ENCODE measurements at regions not wholly inside any gene's neighbourhood (a gene's known extent, or its start where the extent isn't known, plus 50 kb on each side); places are given as distances from the start of the nearest gene placed in this dataset.
"Not testable (repeated sequence)": the region's sequence is repeated elsewhere in the genome, so short reads cannot be mapped to it uniquely, and the experiment has no call there.

DNA sequence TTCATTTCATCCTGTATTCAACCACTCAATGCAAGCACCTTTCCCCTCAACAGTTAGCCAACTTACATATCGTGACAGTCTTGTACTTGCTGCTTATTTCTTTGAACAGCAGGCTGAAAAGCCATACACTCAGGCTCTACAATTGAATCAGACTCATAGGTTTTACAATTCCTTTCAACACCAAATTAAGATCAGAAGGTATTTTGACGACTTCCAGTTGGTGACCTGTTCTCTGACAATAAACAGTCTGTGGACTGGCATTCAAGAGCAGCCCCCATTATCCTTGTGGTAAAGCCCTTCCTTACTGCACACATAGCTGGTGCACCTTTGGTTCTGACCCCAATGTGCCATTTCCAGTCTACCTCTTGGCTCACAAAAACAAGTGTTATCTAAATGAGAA lies 140.0 kb upstream of the MB21D2 start:
- Mint-ChIP-seq H3K4me3 (no peak overlapping the region), H3K36me3 (ENCODE audit: low read depth) (no peaks in the 10 kb centered on the region), H3K9me3 (no peaks in the 10 kb centered on the region), H3K27me3 (peaks cover 4% of the 10 kb centered on the region), H3K4me1 (ENCODE audit: low read depth) (no peaks in the 10 kb centered on the region), H3K27ac (no peak overlapping the region)

DNA sequence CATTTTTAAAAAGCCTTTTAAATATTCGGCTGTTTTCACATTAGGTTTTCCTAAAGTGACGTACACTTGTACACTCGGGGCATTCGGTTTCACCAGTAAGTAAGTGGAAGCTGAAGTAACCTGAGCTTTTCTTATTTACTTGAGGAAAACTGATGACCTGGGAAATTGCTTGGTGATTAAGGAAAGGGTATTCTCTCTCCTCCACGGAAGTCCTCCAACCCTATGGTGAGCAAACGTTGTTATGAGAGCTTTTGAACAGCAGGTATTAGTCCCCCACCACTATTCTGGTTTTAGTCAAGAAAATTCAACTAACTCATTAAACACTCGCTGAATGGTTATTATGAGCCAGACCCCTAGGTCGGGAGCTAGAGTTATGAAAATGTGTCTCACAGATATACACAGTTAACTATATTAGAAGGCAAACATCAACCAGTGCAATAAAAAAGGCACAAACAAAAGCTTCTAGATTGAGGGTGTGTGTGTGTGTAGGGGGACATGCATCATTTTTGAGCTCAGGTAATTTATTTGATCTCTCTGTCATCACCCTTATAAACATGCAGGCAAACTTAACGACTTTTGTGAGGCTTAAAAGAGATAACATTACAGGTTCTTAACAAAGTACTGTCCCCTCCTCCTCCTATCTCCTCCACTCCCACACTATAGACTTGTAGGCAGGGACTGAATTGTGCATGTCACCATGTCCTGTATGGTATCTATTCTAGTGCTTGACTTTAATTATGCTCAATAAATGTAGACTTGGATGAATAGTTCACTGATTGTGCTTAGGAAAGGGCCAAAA lies 143.3 kb upstream of the MB21D2 start:
- Mint-ChIP-seq H3K4me1 (ENCODE audit: low read depth) (no peaks in the 10 kb centered on the region), H3K9me3 (no peaks in the 10 kb centered on the region)

DNA sequence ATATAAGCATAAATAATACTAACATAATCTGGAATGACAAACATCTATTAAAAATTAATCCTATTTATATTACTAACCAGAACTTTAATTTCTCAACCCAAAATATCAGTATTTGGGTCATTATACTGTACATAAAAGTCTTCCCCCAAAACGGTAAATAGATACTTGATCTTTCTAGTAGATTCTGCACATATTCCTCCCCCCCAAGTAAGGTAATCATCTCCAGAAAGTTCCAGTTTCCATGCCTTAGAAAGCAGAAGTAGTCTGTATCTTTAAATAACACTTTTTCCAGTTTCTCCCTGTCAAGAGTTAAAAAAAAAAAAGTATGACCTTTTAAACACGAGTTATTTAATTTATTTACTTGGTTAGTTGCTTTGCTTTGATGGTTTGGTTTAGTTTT lies 150.7 kb upstream of the MB21D2 start:
- no peaks in the 10 kb centered on the region for H3K4me1 Mint-ChIP-seq (ENCODE audit: low read depth)
- H3K4me3 Mint-ChIP-seq: no peak overlapping the region
- H3K36me3 Mint-ChIP-seq (ENCODE audit: low read depth): no peaks in the 10 kb centered on the region
- peaks cover 3% of the 10 kb centered on the region for H3K27me3 Mint-ChIP-seq
- no peak overlapping the region for H3K27ac Mint-ChIP-seq
- H3K9me3 Mint-ChIP-seq: no peaks in the 10 kb centered on the region

More for the DNA sequence above, 143.3 kb upstream of the MB21D2 start:
- Mint-ChIP-seq H3K27ac (no peak overlapping the region), H3K27me3 (peaks cover 4% of the 10 kb centered on the region), H3K36me3 (ENCODE audit: low read depth) (no peaks in the 10 kb centered on the region), H3K4me3 (no peak overlapping the region)

GRCh38 chr3:193069732-193070131 lies 152.1 kb upstream of the MB21D2 start:
- not testable (repeated sequence) for H3K9me3 Mint-ChIP-seq; H3K4me3 Mint-ChIP-seq; H3K36me3 Mint-ChIP-seq (ENCODE audit: low read depth); H3K4me1 Mint-ChIP-seq (ENCODE audit: low read depth); H3K27me3 Mint-ChIP-seq; H3K27ac Mint-ChIP-seq

DNA sequence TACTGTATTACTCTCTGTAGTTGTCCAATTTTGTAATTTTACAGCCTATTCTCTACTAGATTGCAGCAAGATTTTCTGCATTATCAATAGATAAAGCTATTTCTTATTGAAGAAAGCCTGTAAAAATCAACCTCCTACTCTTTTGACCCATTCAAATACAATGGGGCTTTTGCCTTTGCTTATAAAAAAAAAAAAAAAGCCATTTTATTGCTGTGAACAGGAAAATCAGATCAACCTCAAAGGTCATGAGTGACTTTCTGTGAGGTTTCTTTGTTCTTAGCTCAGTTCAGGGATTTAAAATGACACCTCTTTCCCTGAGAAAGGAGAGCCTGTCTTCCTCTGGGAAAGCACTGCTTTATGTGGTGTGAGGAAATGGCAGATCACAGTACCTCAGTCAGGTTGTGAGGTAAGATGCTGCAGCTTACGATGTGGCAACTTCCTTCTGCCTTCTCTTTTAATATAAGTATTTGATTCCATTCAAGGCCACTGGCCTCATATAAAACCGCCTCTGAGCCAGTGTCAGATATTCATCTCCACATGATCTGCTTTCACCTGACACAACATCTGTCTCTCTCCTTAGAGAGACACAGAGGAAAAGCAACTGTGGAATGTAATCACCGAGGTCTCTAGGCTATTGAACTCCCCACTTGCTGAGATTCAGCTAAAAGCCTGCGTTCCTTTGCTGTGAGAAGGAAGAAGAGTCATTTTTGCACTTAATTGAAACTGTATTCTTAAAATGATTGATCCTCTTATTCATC lies 161.5 kb upstream of the MB21D2 start:
- H3K9me3 Mint-ChIP-seq: peaks cover 8% of the 10 kb centered on the region

GRCh38 chr3:193080821-193081365 lies 160.1 kb upstream of the PLAAT1 start:
- Mint-ChIP-seq H3K36me3 (ENCODE audit: low read depth) (no peaks in the 10 kb centered on the region), H3K27ac (no peak overlapping the region), H3K9me3 (peaks cover 8% of the 10 kb centered on the region), H3K4me3 (no peak overlapping the region), H3K27me3 (peaks cover under 1% of the 10 kb centered on the region), H3K4me1 (ENCODE audit: low read depth) (no peaks in the 10 kb centered on the region)

More for the DNA sequence above, 161.5 kb upstream of the MB21D2 start:
- Mint-ChIP-seq H3K4me3 (no peak overlapping the region), H3K27me3 (peaks cover 2% of the 10 kb centered on the region), H3K27ac (no peak overlapping the region), H3K4me1 (ENCODE audit: low read depth) (no peaks in the 10 kb centered on the region), H3K36me3 (ENCODE audit: low read depth) (no peaks in the 10 kb centered on the region)

- peaks cover 6% of the 10 kb centered on the region for H3K27me3 Mint-ChIP-seq
- H3K4me1 Mint-ChIP-seq (ENCODE audit: low read depth): no peaks in the 10 kb centered on the region
- no peak overlapping the region for H3K27ac Mint-ChIP-seq
- H3K36me3 Mint-ChIP-seq (ENCODE audit: low read depth): no peaks in the 10 kb centered on the region
- H3K4me3 Mint-ChIP-seq: no peak overlapping the region
- peaks cover 8% of the 10 kb centered on the region for H3K9me3 Mint-ChIP-seq
Measured at GRCh38 chr3:193085655-193086054, 155.4 kb upstream of the PLAAT1 start.

GRCh38 chr3:193086681-193087080 lies 154.3 kb upstream of the PLAAT1 start:
- H3K27ac Mint-ChIP-seq: no peak overlapping the region
- H3K27me3 Mint-ChIP-seq: peaks cover 6% of the 10 kb centered on the region
- peaks cover 8% of the 10 kb centered on the region for H3K9me3 Mint-ChIP-seq
- no peaks in the 10 kb centered on the region for H3K4me1 Mint-ChIP-seq (ENCODE audit: low read depth)
- no peak overlapping the region for H3K4me3 Mint-ChIP-seq
- H3K36me3 Mint-ChIP-seq (ENCODE audit: low read depth): no peaks in the 10 kb centered on the region

GRCh38 chr3:193087336-193087735 lies 153.7 kb upstream of the PLAAT1 start:
- Mint-ChIP-seq H3K27me3 (peaks cover 6% of the 10 kb centered on the region), H3K4me3 (no peak overlapping the region), H3K4me1 (ENCODE audit: low read depth) (no peaks in the 10 kb centered on the region), H3K9me3 (peaks cover 8% of the 10 kb centered on the region), H3K27ac (no peak overlapping the region), H3K36me3 (ENCODE audit: low read depth) (no peaks in the 10 kb centered on the region)

DNA sequence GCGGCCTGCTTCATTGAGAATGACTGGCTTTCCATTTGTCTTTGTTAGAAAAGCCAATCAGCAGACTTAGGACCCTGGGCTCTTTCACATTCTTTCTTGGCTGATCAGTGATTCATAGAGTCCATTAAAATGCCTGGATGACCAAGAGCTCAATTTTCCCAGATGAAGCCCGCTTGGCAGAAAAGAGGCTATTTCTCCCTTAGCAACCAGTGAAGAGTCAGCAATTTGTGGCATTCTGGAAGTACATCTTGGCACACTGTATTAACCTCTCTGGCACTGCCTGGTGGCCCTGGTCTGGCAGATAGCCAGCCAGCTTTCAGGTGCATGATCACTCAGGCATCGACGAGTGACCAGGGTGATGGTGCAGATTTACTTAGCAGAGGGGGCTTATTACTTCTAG lies 145.7 kb upstream of the PLAAT1 start:
- Mint-ChIP-seq H3K4me3 (no peak overlapping the region), H3K27me3 (no peaks in the 10 kb centered on the region), H3K27ac (no peak overlapping the region), H3K36me3 (ENCODE audit: low read depth) (no peaks in the 10 kb centered on the region), H3K9me3 (peaks cover 4% of the 10 kb centered on the region), H3K4me1 (ENCODE audit: low read depth) (no peaks in the 10 kb centered on the region)

- Mint-ChIP-seq H3K9me3 (peaks cover 5% of the 10 kb centered on the region), H3K4me1 (ENCODE audit: low read depth) (no peaks in the 10 kb centered on the region), H3K36me3 (ENCODE audit: low read depth) (no peaks in the 10 kb centered on the region), H3K27me3 (no peaks in the 10 kb centered on the region), H3K4me3 (no peak overlapping the region), H3K27ac (no peak overlapping the region)
Measured at GRCh38 chr3:193096076-193096475, 144.9 kb upstream of the PLAAT1 start.

DNA sequence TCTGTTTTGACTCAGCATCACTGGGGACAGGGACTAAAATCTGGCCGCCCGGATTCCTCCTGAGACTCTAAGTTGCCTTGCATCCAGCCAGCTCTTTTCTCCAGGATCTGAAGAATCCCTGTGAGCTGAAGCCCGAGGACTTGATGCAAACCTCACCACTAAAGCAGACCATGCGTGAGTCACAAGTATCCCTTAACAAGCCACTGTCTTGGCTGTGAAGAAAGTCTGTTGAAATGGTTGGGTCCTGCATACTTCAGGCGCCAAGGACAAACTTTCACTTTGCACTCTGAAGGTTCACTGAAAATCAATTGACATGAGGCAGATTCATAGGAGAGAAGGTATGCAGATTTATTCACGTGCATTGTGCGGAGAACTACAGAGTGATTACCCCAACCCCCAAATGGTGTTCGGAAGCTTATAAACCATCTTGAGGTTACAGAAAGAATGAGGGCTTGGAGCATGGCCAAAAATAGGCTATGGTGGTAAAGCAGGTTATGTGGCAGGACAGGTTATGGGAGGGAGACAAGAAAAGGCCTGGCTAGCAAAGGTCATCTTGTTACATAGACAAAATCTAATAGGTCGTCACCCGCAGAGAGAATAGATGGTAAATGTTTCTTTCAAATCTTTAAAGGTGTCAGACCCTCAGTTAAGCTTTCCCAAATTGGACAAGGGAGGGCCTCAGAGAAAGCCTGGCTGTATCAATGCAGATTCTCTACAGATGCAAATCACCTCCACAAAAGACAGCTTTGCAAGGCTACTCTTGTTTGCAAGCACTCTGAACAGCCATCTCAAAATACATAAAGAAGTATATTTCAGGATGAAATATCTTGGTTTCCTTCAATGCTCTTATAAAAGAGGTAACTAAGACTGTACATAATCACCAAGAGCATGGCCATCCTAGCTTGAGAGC lies 126.3 kb upstream of the PLAAT1 start:
- no peaks in the 10 kb centered on the region for H3K36me3 Mint-ChIP-seq (ENCODE audit: low read depth)
- H3K27me3 Mint-ChIP-seq: peaks cover 5% of the 10 kb centered on the region
- no peak overlapping the region for H3K4me3 Mint-ChIP-seq
- H3K27ac Mint-ChIP-seq: no peak overlapping the region
- no peaks in the 10 kb centered on the region for H3K4me1 Mint-ChIP-seq (ENCODE audit: low read depth)
- H3K9me3 Mint-ChIP-seq: peaks cover 5% of the 10 kb centered on the region

DNA sequence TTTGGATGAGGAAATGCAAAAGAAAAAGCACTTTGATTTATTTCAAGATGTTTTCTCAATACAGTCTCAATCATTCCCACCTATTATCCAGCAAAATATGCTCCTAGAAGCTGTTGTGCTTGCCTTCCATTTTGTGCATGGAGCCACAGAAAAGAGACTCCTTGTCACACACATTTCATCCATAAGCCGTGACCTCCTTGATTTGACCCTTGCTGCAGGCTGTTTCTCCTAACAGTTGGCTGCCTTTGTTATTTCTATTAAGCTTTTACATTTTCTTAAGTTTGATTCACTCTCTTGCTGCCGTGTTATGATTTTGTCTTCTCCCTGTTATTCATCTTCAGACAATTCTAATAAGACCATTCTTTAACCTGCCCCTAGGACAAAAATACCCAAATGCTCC lies 124.2 kb upstream of the PLAAT1 start:
- Mint-ChIP-seq H3K4me3 (no peak overlapping the region), H3K36me3 (ENCODE audit: low read depth) (no peaks in the 10 kb centered on the region), H3K4me1 (ENCODE audit: low read depth) (no peaks in the 10 kb centered on the region), H3K9me3 (no peaks in the 10 kb centered on the region), H3K27ac (no peak overlapping the region), H3K27me3 (no peaks in the 10 kb centered on the region)

DNA sequence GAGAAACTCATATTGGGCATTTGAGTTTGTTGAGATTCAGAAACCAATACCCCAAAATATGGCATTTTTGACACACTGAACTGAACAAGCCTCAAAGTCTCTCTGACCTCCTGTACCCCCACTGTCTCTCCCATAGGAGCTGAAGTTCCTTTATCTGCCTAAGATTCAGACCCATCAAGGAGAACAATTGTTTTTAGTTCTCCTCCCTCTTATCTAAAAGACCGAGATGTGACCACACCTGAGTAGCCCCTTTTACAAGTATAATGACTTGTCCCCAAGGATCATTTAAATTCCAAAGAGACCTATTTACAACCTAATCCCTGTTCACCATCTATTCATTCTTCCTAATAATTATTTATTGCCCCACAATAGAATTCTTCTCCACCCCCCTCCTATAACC lies 122.1 kb upstream of the PLAAT1 start:
- H3K9me3 Mint-ChIP-seq: no peaks in the 10 kb centered on the region
- no peaks in the 10 kb centered on the region for H3K36me3 Mint-ChIP-seq (ENCODE audit: low read depth)
- no peak overlapping the region for H3K4me3 Mint-ChIP-seq
- no peaks in the 10 kb centered on the region for H3K27me3 Mint-ChIP-seq
- H3K27ac Mint-ChIP-seq: no peak overlapping the region
- H3K4me1 Mint-ChIP-seq (ENCODE audit: low read depth): no peaks in the 10 kb centered on the region
